Activated effector memory CD4-positive, alpha-beta T cell treated with Interleukin-2 at 50 U/mL for 16 hours (primary cell): ENCODE measurements at regions not wholly inside any gene's neighbourhood (a gene's known extent, or its start where the extent isn't known, plus 50 kb on each side); places are given as distances from the start of the nearest gene placed in this dataset.

Experiments
- DNase-seq: peaks from one replicate; pipeline ENCODE4 v3.0.0-alpha.2; 2020

DNA sequence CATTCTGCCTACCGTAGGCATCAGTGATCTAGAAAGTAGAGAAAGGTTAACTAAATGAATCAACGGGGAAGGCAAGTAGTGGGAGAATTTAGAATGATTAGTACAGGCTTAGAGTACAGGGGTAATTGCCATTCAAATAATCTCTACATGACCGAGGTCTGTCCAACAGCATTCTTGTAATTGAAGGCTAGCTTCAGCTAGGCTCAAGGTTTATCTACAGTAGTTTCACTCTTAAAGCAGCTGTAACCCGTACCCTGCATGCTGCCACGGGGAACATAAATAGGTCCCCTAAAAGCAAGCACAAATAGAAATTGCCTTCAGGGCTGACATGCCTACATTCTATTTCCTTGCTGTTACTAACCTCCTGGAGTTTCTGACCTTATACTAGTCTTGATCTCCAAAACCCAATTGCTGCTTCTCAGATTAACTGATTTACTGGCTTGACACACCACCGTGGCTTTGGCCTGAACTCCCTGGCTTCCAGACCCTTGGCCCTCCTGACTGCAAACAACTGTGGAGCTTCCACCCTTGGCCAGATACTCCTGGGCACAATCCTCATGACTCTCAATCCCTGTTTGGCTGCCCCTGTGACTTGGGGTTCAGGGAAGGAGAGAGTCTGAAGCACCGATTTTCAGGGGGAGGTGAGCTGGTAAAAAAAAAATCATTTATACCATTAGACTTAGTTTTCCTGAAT is 242.1 kb upstream of the FOXN3 start:
- DNase-seq, result no peak

DNA sequence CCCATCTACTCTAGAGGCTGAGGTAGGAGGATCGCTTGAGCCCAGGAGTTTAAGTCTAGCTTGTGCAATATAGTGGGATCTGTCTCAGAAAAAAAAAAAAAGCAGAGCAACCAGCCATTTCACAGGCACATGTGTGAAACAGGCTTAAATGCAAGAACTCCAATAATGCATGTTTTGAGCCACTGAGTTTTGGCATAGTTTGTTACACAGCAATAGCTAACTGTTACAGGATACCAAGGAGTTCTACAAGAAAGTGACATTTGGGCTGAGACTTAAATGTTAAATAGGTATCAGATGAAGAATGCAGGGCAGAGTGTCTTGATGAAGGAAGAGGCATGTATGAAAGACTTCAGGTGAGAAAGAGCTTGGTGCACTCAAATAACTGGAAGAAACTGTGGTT is 240.0 kb upstream of the FOXN3 start:
- DNase-seq, result no peak

DNA sequence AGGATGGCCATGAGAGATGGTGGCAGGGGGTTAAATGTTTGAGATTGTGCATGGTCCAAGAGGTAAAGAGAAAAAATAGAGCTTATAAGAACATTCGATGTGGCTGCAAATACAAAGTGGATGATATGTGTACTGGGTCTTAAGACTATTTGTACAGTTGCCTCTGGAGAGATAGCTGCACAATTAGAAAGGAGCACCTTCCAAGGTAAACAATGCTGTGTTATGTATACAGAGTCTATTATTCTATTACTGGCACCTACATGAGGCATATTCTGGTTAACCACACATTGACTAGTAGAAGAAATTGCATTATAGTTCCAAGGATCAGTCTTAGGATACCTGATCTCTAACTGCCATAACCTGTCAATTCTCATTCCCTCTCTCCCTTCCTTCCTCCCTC is 238.0 kb upstream of the FOXN3 start:
- no peak for DNase-seq

DNA sequence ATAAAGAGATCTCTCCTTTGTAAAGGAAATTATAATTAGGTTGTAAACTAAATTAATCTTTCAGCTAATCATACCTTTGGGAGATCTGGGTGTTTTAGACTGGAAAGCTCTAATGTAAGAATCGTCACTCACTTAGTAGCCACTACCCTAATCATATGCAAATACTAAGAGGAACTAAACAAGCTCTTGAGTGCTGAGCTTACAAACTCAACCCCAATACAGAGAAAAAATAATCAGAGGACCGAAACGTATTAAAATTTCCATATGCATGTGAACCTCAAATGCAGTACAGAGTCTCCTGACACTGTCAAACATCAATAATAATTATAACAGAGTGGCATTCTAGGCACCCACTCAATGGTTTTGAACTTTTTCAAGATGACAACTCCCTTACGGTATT is 235.3 kb upstream of the FOXN3 start:
- DNase-seq, result no peak

DNA sequence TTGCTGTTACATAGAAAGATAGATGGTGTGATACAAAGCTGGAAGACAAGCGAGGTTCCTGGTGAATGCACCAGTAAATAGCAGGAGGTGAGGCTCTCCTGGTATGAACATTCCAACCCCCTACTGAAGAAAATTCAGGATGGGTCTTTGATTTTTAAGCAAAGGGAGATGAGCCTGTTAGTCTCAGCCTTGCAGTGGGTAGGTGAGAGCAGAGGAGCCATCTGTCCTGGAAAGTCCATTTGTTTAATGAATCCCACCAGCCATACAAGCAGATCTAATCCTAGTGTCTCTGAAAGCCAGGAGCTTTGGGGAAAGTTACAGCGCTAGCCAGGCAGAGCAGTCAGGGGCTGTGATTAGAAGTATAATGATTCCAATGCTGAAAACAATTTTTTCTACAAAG is 234.8 kb upstream of the FOXN3 start:
- no peak for DNase-seq

DNA sequence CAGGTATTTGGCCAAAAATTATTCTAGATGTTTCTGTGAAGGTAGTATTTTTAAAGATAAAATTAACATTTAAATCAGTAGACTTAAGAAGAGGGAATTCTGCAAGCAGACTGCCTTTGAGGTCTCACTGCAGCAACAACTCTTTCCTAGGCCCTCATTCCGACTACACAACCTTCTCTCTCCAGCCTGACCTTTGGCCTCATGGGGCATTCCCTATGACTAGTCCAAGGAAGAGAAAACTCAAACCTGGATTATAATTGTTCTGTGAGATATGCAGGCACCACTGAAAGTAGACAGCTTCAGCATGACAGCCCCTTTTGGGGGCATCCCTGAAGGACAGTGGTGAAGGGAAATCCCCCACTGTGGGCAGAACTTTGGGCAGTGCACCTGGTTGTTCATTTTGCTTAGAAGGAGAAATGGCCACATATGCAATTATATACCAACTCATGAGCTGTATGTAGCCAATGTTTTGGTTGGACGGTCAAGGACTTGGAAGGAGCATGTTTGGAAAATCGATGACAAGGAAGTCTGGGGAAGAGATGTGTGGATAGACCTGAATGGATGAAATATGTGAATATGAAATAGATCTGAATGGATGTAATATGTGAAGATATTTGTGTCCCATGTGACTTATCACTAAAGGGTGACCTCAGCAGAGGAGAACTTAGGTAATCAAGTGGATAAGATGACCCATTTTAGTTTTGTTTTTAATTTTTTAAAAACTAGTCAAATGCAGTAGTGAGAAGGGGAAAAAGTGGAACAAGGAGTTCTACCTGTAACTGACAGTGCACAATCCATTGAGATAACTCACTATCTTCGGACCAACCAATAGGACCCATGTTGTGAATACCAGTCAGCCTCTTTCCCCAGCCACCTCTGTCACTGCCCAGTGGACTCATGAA is 233.3 kb upstream of the FOXN3 start:
- no peak for DNase-seq

DNA sequence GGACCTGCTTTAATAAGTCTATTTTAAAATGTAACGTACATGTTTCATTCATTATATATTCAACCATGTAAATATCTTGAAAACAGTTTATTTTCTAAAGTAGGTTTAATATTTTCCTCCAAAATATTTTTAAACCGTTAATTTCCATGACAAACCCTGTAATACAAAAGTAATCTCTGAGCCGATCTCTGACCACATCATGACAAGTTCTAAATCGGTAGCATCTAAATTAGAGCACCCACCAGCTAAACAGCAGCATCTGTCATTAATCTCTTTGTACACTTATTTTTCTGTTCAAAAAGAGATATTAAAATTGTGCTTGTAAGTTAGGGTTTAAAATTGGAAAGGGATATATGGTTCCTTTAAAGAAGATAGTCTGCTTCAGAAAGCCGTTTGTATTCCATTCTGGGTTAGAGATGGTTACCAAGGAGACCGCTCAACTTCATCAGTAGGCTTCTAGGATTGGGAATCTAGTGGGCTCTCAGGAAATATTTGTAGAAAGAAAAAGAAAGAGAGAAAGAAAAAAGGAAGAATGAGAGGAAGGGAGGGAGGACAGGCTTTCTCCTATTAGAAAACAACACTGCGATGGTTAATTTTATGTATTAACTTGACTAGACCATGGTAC is 232.5 kb upstream of the FOXN3 start:
- no peak for DNase-seq

DNA sequence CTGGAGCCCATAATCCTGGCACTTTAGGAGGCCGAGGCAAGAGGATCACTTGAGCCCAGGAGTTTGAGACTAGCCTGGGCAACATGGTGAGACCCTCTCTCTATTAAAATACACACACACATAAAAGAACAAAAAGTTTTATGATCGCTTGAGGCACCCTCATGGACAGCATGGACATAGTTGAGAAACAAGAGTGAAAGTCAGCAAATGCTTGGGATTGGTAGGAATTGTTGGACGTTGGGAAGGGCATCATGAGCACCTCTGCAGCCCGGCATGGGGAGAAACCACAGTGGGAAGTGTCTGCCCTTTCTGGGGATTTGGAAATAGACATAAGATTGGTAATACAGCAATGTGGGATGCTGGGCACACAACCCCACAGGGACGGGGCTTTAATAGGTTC is 231.9 kb upstream of the FOXN3 start:
- no peak for DNase-seq

DNA sequence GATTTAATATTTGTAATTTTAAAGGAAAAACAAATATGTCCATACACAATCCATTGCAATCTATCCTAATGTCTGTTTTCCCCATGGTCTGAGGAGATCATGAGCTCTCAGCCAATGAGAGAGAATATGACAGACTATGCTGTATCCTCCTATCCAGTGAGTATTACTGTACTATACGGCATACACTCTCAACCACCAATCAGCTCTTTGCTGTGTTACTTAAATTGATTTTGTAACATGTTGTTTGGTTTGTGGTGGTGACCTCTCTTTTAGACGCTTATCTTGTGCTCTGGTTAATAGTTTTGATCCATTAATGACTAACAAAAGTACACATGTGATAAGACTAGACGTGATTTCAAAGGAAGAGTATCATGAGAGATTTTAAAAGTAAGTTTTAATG is 231.5 kb upstream of the FOXN3 start:
- no peak for DNase-seq

DNA sequence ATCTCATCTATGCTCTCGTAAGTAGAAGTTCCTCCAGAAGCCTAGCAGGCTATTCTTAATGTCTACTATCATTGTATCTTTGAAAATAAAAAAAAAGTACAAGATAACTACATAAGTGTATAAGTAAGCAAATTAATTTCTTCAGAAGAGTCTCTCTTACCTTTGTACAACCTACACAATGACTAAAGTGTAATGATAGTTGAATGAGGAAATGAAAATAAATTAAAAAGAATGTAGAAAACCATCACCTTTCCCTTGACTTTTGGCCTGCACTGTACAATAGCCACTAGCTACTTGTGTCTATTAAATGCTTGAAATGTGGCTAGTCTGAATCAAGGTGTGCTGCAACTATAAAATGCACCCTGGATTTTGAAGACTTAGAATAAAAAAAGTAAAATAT is 229.9 kb upstream of the FOXN3 start:
- DNase-seq, result no peak

DNA sequence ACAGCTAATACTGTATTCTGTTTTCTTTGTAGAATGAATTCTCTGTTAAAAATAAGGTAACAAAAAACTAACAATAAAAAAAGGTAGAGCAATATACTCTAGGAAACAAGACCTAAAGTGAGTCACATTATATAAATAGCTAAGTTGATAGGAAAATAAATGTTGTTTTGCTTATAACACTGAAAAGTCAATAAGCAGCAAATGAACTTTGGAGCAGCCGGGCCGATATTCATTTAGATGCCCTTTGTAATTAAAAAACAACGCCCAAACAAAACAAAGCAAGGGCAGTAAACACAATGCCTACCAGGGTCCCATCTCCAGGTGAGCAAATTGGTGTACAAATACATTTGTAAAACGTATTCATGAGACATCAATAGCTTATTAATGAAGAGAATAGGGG is 227.6 kb upstream of the FOXN3 start:
- DNase-seq, result no peak

DNA sequence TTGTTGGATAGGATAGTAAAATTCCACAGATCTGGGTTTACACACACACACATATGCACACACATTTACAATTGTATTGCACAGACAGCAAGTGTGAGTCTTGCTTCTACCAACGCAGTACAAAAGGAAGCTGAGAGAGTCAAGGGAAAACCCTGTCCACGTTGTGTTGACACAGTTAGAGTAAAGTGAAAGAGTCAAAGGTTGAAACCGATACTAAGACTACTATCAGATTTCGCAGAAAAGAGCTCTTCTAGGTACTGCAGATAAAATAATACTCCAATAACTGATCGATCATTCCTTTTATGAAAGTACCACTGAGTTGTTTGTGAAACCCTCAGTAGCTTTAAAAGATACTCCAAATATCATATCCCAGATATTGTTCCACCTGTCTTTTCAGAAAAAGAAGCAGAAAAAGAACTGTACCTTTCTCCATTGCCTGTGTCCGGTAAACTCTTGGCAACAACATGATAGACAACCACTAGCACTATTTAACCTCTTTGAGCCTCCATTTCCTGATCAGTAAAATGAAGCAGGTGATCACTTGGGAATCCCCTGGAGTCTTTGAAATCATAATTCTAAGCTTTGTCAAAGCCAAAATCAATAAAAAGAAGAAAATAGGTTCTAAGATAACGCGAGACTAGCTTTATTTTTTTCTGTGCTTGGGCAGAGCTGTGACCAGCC is 224.6 kb upstream of the FOXN3 start:
- no peak for DNase-seq

DNA sequence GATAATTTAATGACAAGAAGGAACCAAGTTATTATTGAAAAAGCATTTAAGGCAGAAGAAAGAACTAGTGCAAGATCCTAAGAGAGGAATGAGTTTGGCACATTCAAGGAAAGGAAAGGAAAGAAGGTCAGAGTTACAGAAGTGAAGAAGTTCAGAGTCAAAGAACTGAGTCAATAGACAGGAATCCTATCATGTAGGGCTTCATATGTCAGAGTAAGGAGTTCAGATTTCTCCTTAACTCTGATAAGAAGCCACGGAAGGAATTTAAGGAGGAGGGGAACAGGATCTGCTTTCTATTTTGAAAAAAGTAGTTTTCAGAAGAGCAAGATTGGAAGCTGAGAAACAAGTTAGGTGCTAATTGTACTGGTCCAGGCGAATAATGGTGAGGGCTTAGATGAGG is 223.1 kb upstream of the FOXN3 start:
- DNase-seq, result no peak

DNA sequence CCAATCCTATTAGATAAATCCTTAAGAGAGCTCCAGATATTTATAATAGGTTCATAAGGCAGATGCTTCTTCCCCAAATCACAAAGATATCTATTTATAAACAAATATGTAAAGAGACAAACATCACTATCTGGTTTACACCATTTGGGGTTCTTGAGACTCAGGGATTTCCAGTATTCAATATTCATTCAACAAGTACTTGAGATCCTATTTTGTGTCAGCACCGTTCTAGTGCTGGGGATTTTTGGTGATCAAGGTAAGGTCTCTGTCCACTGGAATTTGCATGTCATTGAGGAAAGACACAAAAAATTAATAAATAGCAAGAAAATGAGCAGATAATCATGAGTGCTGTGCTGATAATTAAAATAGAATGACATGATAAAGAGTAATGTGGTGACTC is 222.7 kb upstream of the FOXN3 start:
- no peak for DNase-seq

DNA sequence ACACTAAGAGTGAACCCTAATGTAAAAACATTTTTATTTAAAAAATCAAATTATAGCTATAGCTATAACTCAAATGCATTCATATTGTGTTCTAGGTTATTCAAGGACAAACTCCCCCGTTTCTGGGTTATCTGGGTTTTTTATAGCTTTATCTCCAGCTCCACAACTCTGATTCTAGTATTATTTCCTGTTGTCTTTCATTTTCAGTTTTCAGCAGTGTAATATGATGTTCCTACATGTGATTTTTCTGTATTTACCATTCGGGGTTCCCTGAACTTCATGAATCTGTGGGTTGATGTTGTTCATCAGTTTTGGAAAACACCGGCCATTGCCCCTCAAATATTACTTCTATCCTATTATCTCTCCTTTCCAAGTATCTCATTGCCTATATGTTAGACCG is 221.9 kb upstream of the FOXN3 start:
- DNase-seq, result no peak

DNA sequence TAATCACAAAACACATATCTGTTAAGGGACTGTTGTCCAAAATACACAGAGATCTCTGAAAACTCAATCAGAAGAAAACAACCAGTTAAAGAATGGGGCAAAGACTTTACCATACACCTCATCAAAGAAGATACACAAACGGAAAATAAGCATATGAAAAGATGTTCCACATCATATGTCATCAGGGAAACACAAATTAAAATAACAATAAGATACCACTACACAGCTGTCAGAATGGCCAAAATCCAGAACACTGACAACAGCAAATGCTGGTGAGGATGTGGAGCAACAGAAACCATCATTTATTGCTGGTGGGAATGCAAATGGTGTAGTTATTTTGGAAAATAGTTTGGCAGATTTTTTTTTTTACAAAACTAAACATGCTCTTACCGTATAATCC is 220.5 kb upstream of the FOXN3 start:
- no peak for DNase-seq

DNA sequence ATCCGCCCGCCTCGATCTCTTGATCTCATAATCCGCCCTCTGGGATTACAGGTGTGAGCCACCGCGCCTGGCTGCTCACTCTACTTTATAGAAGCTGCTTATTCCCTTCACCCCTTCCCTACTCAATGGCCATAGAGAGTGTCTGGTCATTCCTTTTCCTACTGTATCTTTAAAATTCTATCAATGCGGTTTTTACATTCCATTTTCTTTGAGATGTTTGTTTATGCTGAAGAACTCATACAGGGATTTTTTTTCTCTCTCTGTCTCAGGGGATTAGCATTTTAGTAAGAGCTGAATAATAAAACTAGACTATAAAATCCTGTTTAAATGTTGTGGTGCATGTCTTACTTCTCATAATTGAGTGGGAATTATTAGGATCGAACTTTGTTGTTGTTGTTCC is 218.6 kb upstream of the FOXN3 start:
- DNase-seq, result no peak

DNA sequence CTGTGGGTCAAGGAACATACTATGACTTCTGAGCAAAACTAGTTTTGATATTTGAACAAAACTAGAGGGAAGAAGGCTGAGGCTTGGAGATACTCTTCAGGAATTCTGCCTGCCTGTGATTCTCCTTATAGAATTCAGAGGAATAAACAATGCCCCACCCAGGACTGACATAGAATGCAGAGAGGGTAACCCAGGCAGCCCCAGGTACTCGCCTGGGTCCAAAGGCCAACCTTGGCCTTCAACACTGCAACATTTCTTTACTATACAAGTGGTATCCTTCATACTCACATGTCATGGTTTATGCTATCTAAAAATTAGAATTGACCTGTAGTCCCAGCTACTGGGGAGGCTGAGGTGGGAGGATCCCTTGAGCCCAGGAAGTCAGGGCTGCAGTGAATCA is 217.0 kb upstream of the FOXN3 start:
- DNase-seq, result no peak

DNA sequence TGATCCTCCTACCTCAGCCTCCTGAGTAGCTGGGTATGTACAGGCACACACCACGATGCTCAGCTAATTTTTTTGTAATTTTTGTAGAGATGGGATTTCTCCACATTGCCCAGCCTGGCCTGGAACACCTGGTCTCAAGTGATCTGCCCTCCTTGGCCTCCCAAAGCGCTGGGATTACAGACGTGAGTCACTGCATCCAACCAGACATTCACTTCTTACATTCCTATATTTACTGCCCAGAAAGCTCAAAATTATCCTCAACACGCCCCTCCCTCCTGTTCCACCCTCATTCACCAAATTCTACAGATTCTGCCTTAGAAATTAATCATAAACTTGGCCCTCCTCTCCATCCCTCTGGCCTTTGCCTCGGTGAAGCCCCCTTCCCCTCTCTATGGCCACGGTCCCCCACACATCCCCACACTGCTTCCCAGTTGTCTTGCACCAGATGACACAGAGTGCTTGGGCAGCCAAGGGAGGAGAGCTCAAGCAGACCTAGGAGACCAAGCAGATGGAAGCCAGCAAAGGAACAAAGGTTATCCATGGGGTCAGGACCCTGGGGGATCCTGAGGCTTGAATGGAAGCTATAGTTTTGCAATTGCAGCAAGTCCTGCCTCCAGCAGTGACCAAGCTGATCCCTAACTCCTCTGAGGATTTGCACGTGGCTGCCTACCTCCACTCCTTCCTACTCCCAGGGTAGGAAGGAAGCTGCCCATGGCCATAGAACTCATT is 213.2 kb upstream of the FOXN3 start:
- no peak for DNase-seq

DNA sequence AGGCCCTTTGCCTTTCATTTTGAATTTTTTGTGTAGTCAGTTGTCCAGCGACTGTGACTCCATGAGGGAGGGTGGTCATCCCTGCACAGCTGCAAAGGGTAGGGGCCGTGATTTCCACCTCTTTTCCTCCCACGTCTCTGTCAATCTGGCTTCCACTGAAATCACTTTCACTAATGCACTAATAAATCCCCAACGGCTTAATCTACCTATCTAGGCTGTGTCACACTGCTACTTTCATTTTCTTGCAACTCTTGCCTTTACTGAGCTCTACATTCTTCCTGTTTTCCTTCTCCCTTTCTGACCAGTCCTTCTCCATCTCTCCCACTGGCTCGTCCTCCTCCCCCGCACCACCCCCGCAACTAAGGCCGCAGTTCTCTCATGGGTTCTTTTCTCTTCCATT is 212.3 kb upstream of the FOXN3 start:
- DNase-seq, result no peak

DNA sequence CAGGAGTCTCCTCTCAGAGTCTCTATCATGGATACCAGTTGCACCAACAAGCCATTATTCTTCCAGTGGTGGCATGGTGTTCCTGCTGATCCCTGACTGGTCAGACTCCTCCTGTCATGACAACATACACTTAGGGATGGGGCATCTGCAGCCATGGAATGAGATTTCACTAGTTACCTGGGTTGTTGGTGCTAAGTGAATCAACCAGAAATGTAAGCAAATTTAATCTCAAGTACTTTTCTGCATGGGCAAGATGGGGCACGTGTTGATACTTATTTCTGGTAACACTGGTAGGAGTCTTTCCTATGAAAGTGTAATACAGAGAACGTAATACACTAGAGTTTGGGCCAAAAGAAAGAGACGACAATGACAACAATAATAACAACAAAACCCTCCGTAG is 211.5 kb upstream of the FOXN3 start:
- no peak for DNase-seq

DNA sequence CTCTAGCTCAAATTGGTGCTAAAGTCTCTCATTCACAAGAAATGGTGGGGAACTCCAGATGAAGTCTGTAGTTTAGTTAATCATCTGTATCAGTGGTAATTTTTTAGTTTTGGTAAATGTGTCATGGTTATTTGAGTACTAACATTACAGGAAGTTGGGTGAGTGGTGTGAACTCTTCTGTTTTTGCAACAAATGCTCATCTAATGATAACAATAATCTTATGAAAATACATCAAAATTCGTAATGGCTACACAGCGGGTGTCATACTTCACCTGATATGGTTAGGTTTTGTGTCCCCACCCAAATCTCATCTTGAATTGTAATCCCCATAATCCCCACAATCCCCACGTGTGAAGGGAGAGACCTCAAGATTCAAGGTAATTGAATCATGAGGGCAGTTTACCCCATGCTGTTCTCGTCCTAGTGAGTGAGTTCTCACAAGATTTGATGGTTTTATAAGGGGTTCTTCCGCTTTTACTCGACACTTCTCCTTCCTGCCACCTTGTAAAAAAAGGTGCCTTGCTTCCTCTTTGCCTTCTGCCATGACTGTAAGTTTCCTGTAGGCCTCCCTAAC is 209.3 kb upstream of the FOXN3 start:
- DNase-seq, result no peak
